ENCODE measurements at regions not wholly inside any gene's neighbourhood (a gene's known extent, or its start where the extent isn't known, plus 50 kb on each side); places are given as distances from the start of the nearest gene placed in this dataset.

DNA sequence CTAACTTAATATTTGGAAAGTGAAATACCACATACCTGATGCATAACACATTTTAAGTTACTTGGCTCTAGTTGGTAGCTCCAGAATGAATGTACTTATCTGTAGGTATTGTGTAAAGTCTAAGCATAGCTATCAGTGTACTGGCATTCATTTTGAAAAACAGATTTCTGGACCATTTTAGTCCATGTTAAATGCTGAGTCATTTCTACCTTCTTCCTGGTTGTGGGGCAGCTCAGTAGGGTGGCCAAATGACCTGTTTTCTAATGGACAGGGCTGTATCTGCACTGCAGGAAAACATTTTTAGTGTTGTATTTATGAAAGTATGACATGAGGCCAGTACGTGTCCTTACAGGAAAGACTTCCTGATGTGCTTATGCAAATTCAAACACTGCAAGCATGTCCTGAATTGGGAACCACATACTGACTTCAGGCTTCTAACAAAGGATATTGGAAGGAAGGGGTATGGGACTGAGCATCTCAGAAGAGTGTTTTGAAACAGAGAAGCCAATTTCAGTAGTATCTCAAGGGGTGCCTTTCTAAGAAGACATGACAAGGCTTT lies 300.3 kb upstream of the B3GALT2 start:
- Histone ChIP-seq H3K9me3 (ENCODE audit: low read depth, low read length) (no peaks in the 10 kb centered on the region), H3K4me2 (ENCODE audit: insufficient read depth, low read length) (no peak overlapping the region), H3K79me2 (ENCODE audit: insufficient read depth, low read length) (no peaks in the 10 kb centered on the region), H2AFZ (ENCODE audit: low read length) (no peak overlapping the region), H3K27me3 (ENCODE audit: insufficient read depth, low read length) (no peaks in the 10 kb centered on the region), H3K27ac (ENCODE audit: low read depth, low read length) (no peak overlapping the region), H3K4me1 (ENCODE audit: insufficient read depth, low read length) (no peaks in the 10 kb centered on the region), H4K20me1 (ENCODE audit: insufficient read depth, low read length) (no peaks in the 10 kb centered on the region), H3K4me3 (ENCODE audit: insufficient read depth, low read length) (no peak overlapping the region), H3K36me3 (ENCODE audit: insufficient read depth, low read length) (no peaks in the 10 kb centered on the region)
- TF ChIP-seq, protein P1, sequence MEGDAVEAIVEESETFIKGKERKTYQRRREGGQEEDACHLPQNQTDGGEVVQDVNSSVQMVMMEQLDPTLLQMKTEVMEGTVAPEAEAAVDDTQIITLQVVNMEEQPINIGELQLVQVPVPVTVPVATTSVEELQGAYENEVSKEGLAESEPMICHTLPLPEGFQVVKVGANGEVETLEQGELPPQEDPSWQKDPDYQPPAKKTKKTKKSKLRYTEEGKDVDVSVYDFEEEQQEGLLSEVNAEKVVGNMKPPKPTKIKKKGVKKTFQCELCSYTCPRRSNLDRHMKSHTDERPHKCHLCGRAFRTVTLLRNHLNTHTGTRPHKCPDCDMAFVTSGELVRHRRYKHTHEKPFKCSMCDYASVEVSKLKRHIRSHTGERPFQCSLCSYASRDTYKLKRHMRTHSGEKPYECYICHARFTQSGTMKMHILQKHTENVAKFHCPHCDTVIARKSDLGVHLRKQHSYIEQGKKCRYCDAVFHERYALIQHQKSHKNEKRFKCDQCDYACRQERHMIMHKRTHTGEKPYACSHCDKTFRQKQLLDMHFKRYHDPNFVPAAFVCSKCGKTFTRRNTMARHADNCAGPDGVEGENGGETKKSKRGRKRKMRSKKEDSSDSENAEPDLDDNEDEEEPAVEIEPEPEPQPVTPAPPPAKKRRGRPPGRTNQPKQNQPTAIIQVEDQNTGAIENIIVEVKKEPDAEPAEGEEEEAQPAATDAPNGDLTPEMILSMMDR (IDR thresholded peaks at IDR 0.05; ENCODE audit: extremely low read depth, low read depth, low read length): no peak
- peak; percentile 11 for DNase-seq (ENCODE audit: insufficient read length, low spot score, missing footprints)

DNA sequence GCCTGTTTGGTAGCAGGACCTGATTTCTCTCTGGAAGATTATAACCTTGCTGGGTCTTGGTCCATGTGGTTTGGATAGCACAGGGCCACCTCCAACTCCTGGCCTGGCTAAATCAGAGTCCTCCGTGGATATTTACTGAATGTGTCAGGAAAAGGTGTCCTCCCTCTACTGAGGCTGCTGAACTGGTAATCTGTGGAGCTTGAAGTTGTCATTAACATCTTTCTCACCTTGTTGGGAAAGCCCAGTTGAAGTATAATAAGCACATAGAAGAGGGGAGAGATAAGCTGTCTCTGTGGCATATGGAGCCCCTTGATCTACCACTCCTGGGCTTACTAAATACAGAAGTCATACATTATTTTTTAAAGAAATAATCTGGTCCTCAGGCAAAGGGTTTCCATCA lies 294.3 kb upstream of the B3GALT2 start:
- Histone ChIP-seq H4K20me1 (ENCODE audit: insufficient read depth, low read length) (no peaks in the 10 kb centered on the region), H3K27ac (ENCODE audit: low read depth, low read length) (no peak overlapping the region), H2AFZ (ENCODE audit: low read length) (no peak overlapping the region), H3K79me2 (ENCODE audit: insufficient read depth, low read length) (no peaks in the 10 kb centered on the region), H3K27me3 (ENCODE audit: insufficient read depth, low read length) (no peaks in the 10 kb centered on the region), H3K36me3 (ENCODE audit: insufficient read depth, low read length) (no peaks in the 10 kb centered on the region), H3K4me1 (ENCODE audit: insufficient read depth, low read length) (no peaks in the 10 kb centered on the region), H3K4me2 (ENCODE audit: insufficient read depth, low read length) (no peak overlapping the region), H3K9me3 (ENCODE audit: low read depth, low read length) (no peaks in the 10 kb centered on the region), H3K4me3 (ENCODE audit: insufficient read depth, low read length) (no peak overlapping the region)
- DNase-seq (ENCODE audit: insufficient read length, low spot score, missing footprints): no peak
- TF ChIP-seq, protein P1 (IDR thresholded peaks at IDR 0.05; ENCODE audit: extremely low read depth, low read depth, low read length): no peak

DNA sequence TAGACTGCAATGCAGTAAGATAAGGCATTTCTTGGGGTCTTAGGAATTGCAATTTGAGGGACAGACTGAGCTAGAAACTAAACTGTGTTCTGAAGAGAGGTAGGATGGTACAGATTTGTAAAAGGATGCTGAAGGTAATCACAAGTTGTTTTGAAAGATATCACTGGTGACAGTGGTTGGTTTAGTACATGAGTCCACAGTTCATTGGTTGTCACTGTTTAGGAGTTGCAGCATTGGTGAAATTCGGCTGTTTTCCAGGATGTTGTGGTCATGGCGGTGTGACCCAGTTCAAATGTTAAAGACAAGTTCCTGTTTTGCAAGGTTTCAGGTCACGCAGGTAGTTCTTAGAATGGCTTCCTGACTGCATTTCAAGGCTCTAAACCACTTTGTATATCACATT lies 292.8 kb upstream of the B3GALT2 start:
- no peaks in the 10 kb centered on the region for H3K9me3 ChIP-seq (ENCODE audit: low read depth, low read length)
- H3K4me1 ChIP-seq (ENCODE audit: insufficient read depth, low read length): no peaks in the 10 kb centered on the region
- no peaks in the 10 kb centered on the region for H3K27me3 ChIP-seq (ENCODE audit: insufficient read depth, low read length)
- H2AFZ ChIP-seq (ENCODE audit: low read length): no peak overlapping the region
- no peaks in the 10 kb centered on the region for H3K79me2 ChIP-seq (ENCODE audit: insufficient read depth, low read length)
- no peak overlapping the region for H3K4me3 ChIP-seq (ENCODE audit: insufficient read depth, low read length)
- no peak overlapping the region for H3K27ac ChIP-seq (ENCODE audit: low read depth, low read length)
- H3K36me3 ChIP-seq (ENCODE audit: insufficient read depth, low read length): no peaks in the 10 kb centered on the region
- TF ChIP-seq, protein P1 (IDR thresholded peaks at IDR 0.05; ENCODE audit: extremely low read depth, low read depth, low read length): no peak
- no peaks in the 10 kb centered on the region for H4K20me1 ChIP-seq (ENCODE audit: insufficient read depth, low read length)
- H3K4me2 ChIP-seq (ENCODE audit: insufficient read depth, low read length): no peak overlapping the region
- DNase-seq (ENCODE audit: insufficient read length, low spot score, missing footprints): no peak

DNA sequence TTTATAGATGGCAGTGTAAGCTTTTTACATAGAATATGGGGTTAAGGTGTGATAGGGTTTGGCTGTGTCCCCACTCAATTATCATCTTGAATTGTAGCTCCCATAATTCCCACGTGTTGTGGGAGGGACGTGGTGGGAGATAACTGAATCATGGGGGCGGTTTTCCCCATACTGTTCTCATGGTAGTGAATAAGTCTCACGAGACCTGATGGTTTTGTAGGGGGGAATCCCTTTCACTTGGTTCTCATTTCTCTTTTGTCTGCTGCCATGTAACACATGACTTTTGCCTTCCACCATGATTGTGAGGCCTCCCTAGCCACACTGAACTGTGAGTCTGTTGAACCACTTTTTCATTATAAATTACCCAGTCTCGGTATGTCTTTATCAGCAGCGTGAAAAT lies 290.3 kb upstream of the B3GALT2 start:
- Histone ChIP-seq H3K9me3 (ENCODE audit: low read depth, low read length) (no peaks in the 10 kb centered on the region), H3K27me3 (ENCODE audit: insufficient read depth, low read length) (no peaks in the 10 kb centered on the region), H2AFZ (ENCODE audit: low read length) (no peak overlapping the region), H3K4me3 (ENCODE audit: insufficient read depth, low read length) (no peak overlapping the region), H3K27ac (ENCODE audit: low read depth, low read length) (no peak overlapping the region), H4K20me1 (ENCODE audit: insufficient read depth, low read length) (no peaks in the 10 kb centered on the region), H3K4me2 (ENCODE audit: insufficient read depth, low read length) (no peak overlapping the region), H3K36me3 (ENCODE audit: insufficient read depth, low read length) (no peaks in the 10 kb centered on the region), H3K79me2 (ENCODE audit: insufficient read depth, low read length) (no peaks in the 10 kb centered on the region), H3K4me1 (ENCODE audit: insufficient read depth, low read length) (no peaks in the 10 kb centered on the region)
- no peak for DNase-seq (ENCODE audit: insufficient read length, low spot score, missing footprints)
- TF ChIP-seq, protein P1 (IDR thresholded peaks at IDR 0.05; ENCODE audit: extremely low read depth, low read depth, low read length): no peak

All from osteoblast (primary cell).